Skeletal muscle tissue (tissue), 3 donors: ENCODE measurements at regions not wholly inside any gene's neighbourhood (a gene's known extent, or its start where the extent isn't known, plus 50 kb on each side); places are given as distances from the start of the nearest gene placed in this dataset.
A peak's percentile ranks its signal among the peaks of the same experiment; 100 is the strongest.

Experiments
- H3K27ac ChIP-seq: one replicate; pipeline ENCODE4 v1.7.0; 2013; ENCODE audit warnings: mild to moderate bottlenecking, low read depth, low read length, inconsistent platforms
- H3K27me3 ChIP-seq, 3 donors: one replicate each; pipeline ENCODE4 v1.7.0; 2013; ENCODE audit warnings: low read length in 3 of 3; ENCODE audit not compliant: control insufficient read depth in 3 of 3, insufficient read depth in 3 of 3
- H3K36me3 ChIP-seq, 3 donors: one replicate each; pipeline ENCODE4 v1.7.0; 2013; ENCODE audit warnings: low read length in 3 of 3; ENCODE audit not compliant: control insufficient read depth in 3 of 3, insufficient read depth in 3 of 3
- H3K4me1 ChIP-seq, 3 donors: one replicate each; pipeline ENCODE4 v1.7.0; 2013; ENCODE audit warnings: low read length in 3 of 3, mild to moderate bottlenecking in 3 of 3; ENCODE audit not compliant: control insufficient read depth in 3 of 3, insufficient read depth in 3 of 3
- H3K4me3 ChIP-seq, 3 donors: one replicate each; pipeline ENCODE4 v1.7.0; 2013; ENCODE audit warnings: low read length in 3 of 3
- H3K9ac ChIP-seq, 3 donors: one replicate each; pipeline ENCODE4 v1.7.0; 2013; ENCODE audit warnings: low read length in 3 of 3, mild to moderate bottlenecking in 3 of 3, moderate library complexity in 2 of 3, low read depth in 1 of 3
- H3K9me3 ChIP-seq, 3 donors: one replicate each; pipeline ENCODE4 v1.7.0; 2013; ENCODE audit warnings: low read length in 3 of 3; ENCODE audit not compliant: control insufficient read depth in 3 of 3
- donor health status: Osteomylitis.

GRCh38 chr1:186620566-186621350, 59.5 kb downstream of the PTGS2 start:
- Histone ChIP-seq H3K27me3 (no peaks in the 10 kb centered on the region), H3K36me3 (no peaks in the 10 kb centered on the region), H3K4me1 (no peaks in the 10 kb centered on the region), H3K27ac (no peak overlapping the region), H3K4me3 (no peak overlapping the region), H3K9ac (no peak overlapping the region), H3K9me3 (no peaks in the 10 kb centered on the region)

GRCh38 chr1:186618401-186619170, 61.6 kb downstream of the PTGS2 start:
- Histone ChIP-seq H3K27me3 (no peaks in the 10 kb centered on the region), H3K9me3 (no peaks in the 10 kb centered on the region), H3K4me3 (peak overlapping the region in 2 of 3 donors; percentile 23 to 45), H3K36me3 (no peaks in the 10 kb centered on the region), H3K4me1 (no peaks in the 10 kb centered on the region), H3K9ac (no peak overlapping the region), H3K27ac (no peak overlapping the region)

- H3K4me3 ChIP-seq = peak overlapping the region in 1 of 3 donors; percentile 45
- H3K27me3 ChIP-seq = no peaks in the 10 kb centered on the region
- no peaks in the 10 kb centered on the region for H3K9me3 ChIP-seq
- H3K36me3 ChIP-seq = no peaks in the 10 kb centered on the region
- no peak overlapping the region for H3K9ac ChIP-seq
- no peaks in the 10 kb centered on the region for H3K4me1 ChIP-seq
- no peak overlapping the region for H3K27ac ChIP-seq
Observed at GRCh38 chr1:186617926-186618325, 62.3 kb downstream of the PTGS2 start.

GRCh38 chr1:186616511-186616910, 63.7 kb downstream of the PTGS2 start:
- H3K9ac ChIP-seq = no peak overlapping the region

GRCh38 chr1:186615332-186615731, 64.9 kb downstream of the PTGS2 start:
- no peaks in the 10 kb centered on the region for H3K4me1 ChIP-seq
- H3K36me3 ChIP-seq = no peaks in the 10 kb centered on the region
- no peaks in the 10 kb centered on the region for H3K9me3 ChIP-seq
- no peaks in the 10 kb centered on the region for H3K27me3 ChIP-seq
- no peak overlapping the region for H3K27ac ChIP-seq
- no peak overlapping the region for H3K9ac ChIP-seq
- H3K4me3 ChIP-seq = no peak overlapping the region

More at GRCh38 chr1:186616511-186616910, 63.7 kb downstream of the PTGS2 start:
- Histone ChIP-seq H3K27me3 (no peaks in the 10 kb centered on the region), H3K4me3 (no peak overlapping the region), H3K36me3 (no peaks in the 10 kb centered on the region), H3K4me1 (no peaks in the 10 kb centered on the region), H3K27ac (no peak overlapping the region), H3K9me3 (no peaks in the 10 kb centered on the region)

GRCh38 chr1:186611156-186611555, 69.1 kb downstream of the PTGS2 start:
- Histone ChIP-seq H3K4me3 (no peak overlapping the region), H3K36me3 (no peaks in the 10 kb centered on the region)

GRCh38 chr1:186609183-186609582, 71.0 kb downstream of the PTGS2 start:
- Histone ChIP-seq H3K4me3 (no peak overlapping the region), H3K36me3 (no peaks in the 10 kb centered on the region), H3K9me3 (peaks cover 0 to 2% (median 0%) of the 10 kb centered on the region in 3 donors), H3K4me1 (no peaks in the 10 kb centered on the region), H3K9ac (no peak overlapping the region), H3K27ac (no peak overlapping the region), H3K27me3 (no peaks in the 10 kb centered on the region)

More at GRCh38 chr1:186611156-186611555, 69.1 kb downstream of the PTGS2 start:
- Histone ChIP-seq H3K9me3 (no peaks in the 10 kb centered on the region), H3K27me3 (no peaks in the 10 kb centered on the region), H3K9ac (no peak overlapping the region), H3K4me1 (no peaks in the 10 kb centered on the region), H3K27ac (no peak overlapping the region)

GRCh38 chr1:186605762-186606350, 74.4 kb downstream of the PTGS2 start:
- Histone ChIP-seq H3K27ac (no peak overlapping the region), H3K4me3 (no peak overlapping the region), H3K36me3 (no peaks in the 10 kb centered on the region), H3K9me3 (peaks cover 0 to 2% (median 0%) of the 10 kb centered on the region in 3 donors), H3K4me1 (no peaks in the 10 kb centered on the region), H3K9ac (no peak overlapping the region), H3K27me3 (no peaks in the 10 kb centered on the region)

- no peak overlapping the region for H3K9ac ChIP-seq
- H3K4me3 ChIP-seq = no peak overlapping the region
- no peak overlapping the region for H3K27ac ChIP-seq
- no peaks in the 10 kb centered on the region for H3K27me3 ChIP-seq
- no peaks in the 10 kb centered on the region for H3K36me3 ChIP-seq
- H3K4me1 ChIP-seq = no peaks in the 10 kb centered on the region
- no peaks in the 10 kb centered on the region for H3K9me3 ChIP-seq
Observed at GRCh38 chr1:186595969-186596368, 84.3 kb downstream of the PTGS2 start.
